Thyroid gland (tissue), 4 donors: ENCODE measurements at regions not wholly inside any gene's neighbourhood (a gene's known extent, or its start where the extent isn't known, plus 50 kb on each side); places are given as distances from the start of the nearest gene placed in this dataset.

Experiments
- DNase-seq, 2 donors: peaks; one replicate each; pipeline ENCODE4 v3.0.0-alpha.2; 2019
- H3K27ac ChIP-seq, 3 donors: fragments of 200-600 bp; sonication (generic); 1 replicate in 2 of 3; 2 replicates in 1 of 3; pipeline ENCODE4 v1.5.1; 2016 to 2019; ENCODE audit warnings: mild to moderate bottlenecking in 1 of 3, moderate library complexity in 1 of 3
- H3K27me3 ChIP-seq: fragments of 200-600 bp; sonication (generic); one replicate; pipeline ENCODE4 v1.5.1; 2019
- H3K36me3 ChIP-seq, 2 donors: fragments of 200-600 bp; sonication (generic); one replicate each; pipeline ENCODE4 v1.5.1; 2016 to 2019
- H3K4me1 ChIP-seq, 2 donors: fragments of 200-600 bp; sonication (generic); one replicate each; pipeline ENCODE4 v1.5.1; 2017 to 2019
- H3K4me3 ChIP-seq, 3 donors: fragments of 200-600 bp; sonication (generic); replicated peaks in 1 of 3; 1 replicate in 2 of 3; 2 replicates in 1 of 3; pipeline ENCODE4 v1.5.1; 2016; ENCODE audit warnings: mild to moderate bottlenecking in 1 of 3
- H3K9me3 ChIP-seq: fragments of 200-600 bp; sonication (generic); one replicate; pipeline ENCODE4 v1.5.1; 2017
- CTCF ChIP-seq, 6 experiments: fragments of 200-600 bp in 3 of 6; fragments of 450-650 bp in 3 of 6; sonication (generic) in 3 of 6; IDR thresholded peaks; one replicate each; pipeline ENCODE4 v1.5.1; 2016 to 2019; ENCODE audit warnings: antibody characterized with exemption in 6 of 6, mild to moderate bottlenecking in 2 of 6, inconsistent platforms in 1 of 6, moderate library complexity in 1 of 6
- POLR2A ChIP-seq, 2 donors: fragments of 450-650 bp; IDR thresholded peaks; one replicate each; pipeline ENCODE4 v1.6.1; 2017; ENCODE audit warnings: antibody characterized with exemption in 2 of 2, mild to moderate bottlenecking in 2 of 2, moderate library complexity in 1 of 2
- WGBS, 2 donors: methylation state at CpG; one replicate each; pipeline ENCODE4 v1.1.5; 2017; 5-methylcytosine and 5-hydroxymethylcytosine counted together
- intact Hi-C: fragments of 100-400 bp; cut with DNase I; formaldehyde crosslinking; loops from one replicate; pipeline ENCODE4 v1.15.1; 2023

GRCh38 chr6:133156689-133157088 is 84.5 kb upstream of the EYA4 start:
- H3K27ac ChIP-seq, result no peak overlapping the region
- no peaks in the 10 kb centered on the region for H3K36me3 ChIP-seq
- intact Hi-C loops, result no loop called here
- TF ChIP-seq POLR2A (IDR thresholded peaks at IDR 0.05), result no peak
- TF ChIP-seq CTCF (IDR thresholded peaks at IDR 0.05), result no peak
- no peak for DNase-seq
- H3K4me1 ChIP-seq, result no peaks in the 10 kb centered on the region
- H3K9me3 ChIP-seq, result no peaks in the 10 kb centered on the region
- WGBS, 2 donors, result 88 to 91% methylated on average over 1 of the region's 1 CpG
- no peaks in the 10 kb centered on the region for H3K27me3 ChIP-seq
- H3K4me3 ChIP-seq, result no peak overlapping the region

GRCh38 chr6:133157995-133158394 is 83.2 kb upstream of the EYA4 start:
- no peak for DNase-seq
- no peaks in the 10 kb centered on the region for H3K27me3 ChIP-seq
- WGBS, 2 donors, result 86 to 90% methylated on average over 2 of the region's 2 CpGs
- H3K4me3 ChIP-seq, result no peak overlapping the region
- H3K4me1 ChIP-seq, result no peaks in the 10 kb centered on the region
- intact Hi-C loops, result no loop called here
- TF ChIP-seq CTCF (IDR thresholded peaks at IDR 0.05) (no peak), POLR2A (IDR thresholded peaks at IDR 0.05) (no peak)
- H3K27ac ChIP-seq, result no peak overlapping the region
- no peaks in the 10 kb centered on the region for H3K9me3 ChIP-seq
- H3K36me3 ChIP-seq, result no peaks in the 10 kb centered on the region

- Histone ChIP-seq H3K4me3 (no peak overlapping the region), H3K36me3 (no peaks in the 10 kb centered on the region), H3K27ac (no peak overlapping the region), H3K4me1 (no peaks in the 10 kb centered on the region), H3K27me3 (no peaks in the 10 kb centered on the region), H3K9me3 (no peaks in the 10 kb centered on the region)
- DNase-seq, result no peak
- no peak for TF ChIP-seq CTCF (IDR thresholded peaks at IDR 0.05)
- intact Hi-C loops, result no loop called here
- 62% methylated on average over 2 of the region's 2 CpGs for WGBS, 2 donors
These were observed 81.8 kb upstream of the EYA4 start for GRCh38 chr6:133159255-133159795.

GRCh38 chr6:133160536-133160935 is 80.6 kb upstream of the EYA4 start:
- Histone ChIP-seq H3K4me1 (no peaks in the 10 kb centered on the region), H3K9me3 (no peaks in the 10 kb centered on the region), H3K27me3 (no peaks in the 10 kb centered on the region), H3K27ac (no peak overlapping the region), H3K4me3 (no peak overlapping the region), H3K36me3 (no peaks in the 10 kb centered on the region)
- intact Hi-C loops, result no loop called here
- 82 to 88% methylated on average over 2 of the region's 2 CpGs for WGBS, 2 donors
- TF ChIP-seq CTCF (IDR thresholded peaks at IDR 0.05) (no peak), POLR2A (IDR thresholded peaks at IDR 0.05) (no peak)
- DNase-seq, result no peak

- Histone ChIP-seq H3K36me3 (no peaks in the 10 kb centered on the region), H3K9me3 (no peaks in the 10 kb centered on the region), H3K27ac (no peak overlapping the region), H3K27me3 (no peaks in the 10 kb centered on the region), H3K4me3 (no peak overlapping the region), H3K4me1 (no peaks in the 10 kb centered on the region)
- TF ChIP-seq CTCF (IDR thresholded peaks at IDR 0.05), result no peak
- TF ChIP-seq POLR2A (IDR thresholded peaks at IDR 0.05), result no peak
- intact Hi-C loops, result no loop called here
- DNase-seq, result no peak
These were observed 75.9 kb upstream of the EYA4 start for GRCh38 chr6:133165235-133165634.
